MM.1S (cell line): ENCODE measurements at regions not wholly inside any gene's neighbourhood (a gene's known extent, or its start where the extent isn't known, plus 50 kb on each side); places are given as distances from the start of the nearest gene placed in this dataset.

Experiments
- EZH2 ChIP-seq: fragments of 300-600 bp; sonication (generic); optimal IDR thresholded peaks from 2 replicates; pipeline ENCODE3; 2017; ENCODE audit warnings: low read depth, mild to moderate bottlenecking, antibody characterized with exemption, low read length, mixed read lengths
- TF ChIP-seq, protein P1 (sequence below): fragments of 300-600 bp; sonication (generic); IDR thresholded peaks from 2 replicates; pipeline ENCODE4 v1.5.1; 2016; ENCODE audit warnings: antibody characterized with exemption, low read length, mixed read lengths

DNA sequence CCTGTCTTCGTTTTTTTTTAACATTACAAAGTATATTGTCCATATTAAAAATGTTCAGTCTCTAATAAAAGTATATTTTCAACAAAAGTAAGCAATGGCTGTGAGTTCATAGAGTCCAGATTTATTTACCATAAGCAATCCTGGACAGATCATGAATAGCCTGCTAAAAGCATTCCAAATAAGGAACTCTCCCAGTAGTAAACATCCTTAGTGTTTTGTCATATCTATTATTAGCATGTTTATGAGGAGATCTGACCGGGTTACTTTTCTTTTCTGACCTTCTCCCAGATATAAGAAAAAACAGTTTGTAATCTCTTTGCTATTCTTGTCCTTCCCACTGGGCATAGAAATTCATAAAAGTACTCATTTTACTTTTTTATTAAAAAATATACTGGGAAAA lies 403.9 kb upstream of the ANO3 start:
- no peak for TF ChIP-seq EZH2
- TF ChIP-seq, protein P1, sequence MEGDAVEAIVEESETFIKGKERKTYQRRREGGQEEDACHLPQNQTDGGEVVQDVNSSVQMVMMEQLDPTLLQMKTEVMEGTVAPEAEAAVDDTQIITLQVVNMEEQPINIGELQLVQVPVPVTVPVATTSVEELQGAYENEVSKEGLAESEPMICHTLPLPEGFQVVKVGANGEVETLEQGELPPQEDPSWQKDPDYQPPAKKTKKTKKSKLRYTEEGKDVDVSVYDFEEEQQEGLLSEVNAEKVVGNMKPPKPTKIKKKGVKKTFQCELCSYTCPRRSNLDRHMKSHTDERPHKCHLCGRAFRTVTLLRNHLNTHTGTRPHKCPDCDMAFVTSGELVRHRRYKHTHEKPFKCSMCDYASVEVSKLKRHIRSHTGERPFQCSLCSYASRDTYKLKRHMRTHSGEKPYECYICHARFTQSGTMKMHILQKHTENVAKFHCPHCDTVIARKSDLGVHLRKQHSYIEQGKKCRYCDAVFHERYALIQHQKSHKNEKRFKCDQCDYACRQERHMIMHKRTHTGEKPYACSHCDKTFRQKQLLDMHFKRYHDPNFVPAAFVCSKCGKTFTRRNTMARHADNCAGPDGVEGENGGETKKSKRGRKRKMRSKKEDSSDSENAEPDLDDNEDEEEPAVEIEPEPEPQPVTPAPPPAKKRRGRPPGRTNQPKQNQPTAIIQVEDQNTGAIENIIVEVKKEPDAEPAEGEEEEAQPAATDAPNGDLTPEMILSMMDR: no peak
